Right hindlimb (tissue), 1 donor: ENCODE measurements at regions not wholly inside any gene's neighbourhood (a gene's known extent, or its start where the extent isn't known, plus 50 kb on each side); places are given as distances from the start of the nearest gene placed in this dataset.
"Not testable (repeated sequence)": the region's sequence is repeated elsewhere in the genome, so short reads cannot be mapped to it uniquely, and the experiment has no call there.

Source experiments
- DNase-seq: peaks from one replicate; pipeline ENCODE4 v3.0.0-alpha.2; 2018

GRCh38 chr21:35482933-35483662 lies 434.0 kb upstream of the RUNX1 start:
- no peak for DNase-seq

- DNase-seq: no peak
Measured at GRCh38 chr21:35482096-35482495, 433.0 kb upstream of the RUNX1 start.

- DNase-seq: no peak
Measured at GRCh38 chr21:35481005-35481404, 431.9 kb upstream of the RUNX1 start.

GRCh38 chr21:35479529-35479928 lies 430.4 kb upstream of the RUNX1 start:
- no peak for DNase-seq

- no peak for DNase-seq
Measured at GRCh38 chr21:35479065-35479448, 430.0 kb upstream of the RUNX1 start.

- DNase-seq: no peak
Measured at GRCh38 chr21:35478161-35479064, 429.3 kb upstream of the RUNX1 start.

GRCh38 chr21:35477622-35478021 lies 428.5 kb upstream of the RUNX1 start:
- no peak for DNase-seq

- no peak for DNase-seq
Measured at GRCh38 chr21:35476621-35477395, 427.7 kb upstream of the RUNX1 start.

GRCh38 chr21:35475762-35476161 lies 426.7 kb upstream of the RUNX1 start:
- no peak for DNase-seq

- no peak for DNase-seq
Measured at GRCh38 chr21:35475009-35475408, 425.9 kb upstream of the RUNX1 start.

- DNase-seq: no peak
Measured at GRCh38 chr21:35473496-35473895, 424.4 kb upstream of the RUNX1 start.

- no peak for DNase-seq
Measured at GRCh38 chr21:35470522-35470921, 421.4 kb upstream of the RUNX1 start.

- DNase-seq: no peak
Measured at GRCh38 chr21:35469498-35469897, 420.4 kb upstream of the RUNX1 start.

GRCh38 chr21:35468991-35469390 lies 419.9 kb upstream of the RUNX1 start:
- DNase-seq: no peak

- DNase-seq: no peak
Measured at GRCh38 chr21:35467566-35467965, 418.5 kb upstream of the RUNX1 start.

GRCh38 chr21:35466681-35467080 lies 417.6 kb upstream of the RUNX1 start:
- not testable (repeated sequence) for DNase-seq

GRCh38 chr21:35465741-35466140 lies 416.6 kb upstream of the RUNX1 start:
- DNase-seq: no peak

GRCh38 chr21:35461700-35462099 lies 412.6 kb upstream of the RUNX1 start:
- DNase-seq: no peak

- no peak for DNase-seq
Measured at GRCh38 chr21:35460441-35460840, 411.3 kb upstream of the RUNX1 start.

- no peak for DNase-seq
Measured at GRCh38 chr21:35458405-35458804, 409.3 kb upstream of the RUNX1 start.

- no peak for DNase-seq
Measured at GRCh38 chr21:35457097-35457804, 408.1 kb upstream of the RUNX1 start.

- DNase-seq: no peak
Measured at GRCh38 chr21:35451276-35451675, 402.2 kb upstream of the RUNX1 start.

- no peak for DNase-seq
Measured at GRCh38 chr21:35450830-35451229, 401.7 kb upstream of the RUNX1 start.
